Stomach (tissue), 4 donors: ENCODE measurements at regions not wholly inside any gene's neighbourhood (a gene's known extent, or its start where the extent isn't known, plus 50 kb on each side); places are given as distances from the start of the nearest gene placed in this dataset.

ENCODE experiments used
- EP300 ChIP-seq: sonication (generic); formaldehyde crosslinking; IDR thresholded peaks from one replicate; pipeline ENCODE4 v1.6.1; 2017; ENCODE audit warnings: antibody characterized with exemption
- POLR2A ChIP-seq, 4 donors: fragments of 450-650 bp; IDR thresholded peaks; one replicate each; pipeline ENCODE4 v1.6.1; 2016; ENCODE audit warnings: antibody characterized with exemption in 4 of 4, control low read depth in 2 of 4, mild to moderate bottlenecking in 1 of 4, moderate library complexity in 1 of 4
- TF ChIP-seq, protein P1 (sequence below), 7 experiments: fragments of 450-650 bp in 4 of 7; fragments of 200-600 bp in 3 of 7; sonication (generic) in 3 of 7; IDR thresholded peaks; one replicate each; pipeline ENCODE4 v1.5.1; 2016 to 2019; ENCODE audit warnings: antibody characterized with exemption in 7 of 7, control low read depth in 2 of 7, mild to moderate bottlenecking in 1 of 7

DNA sequence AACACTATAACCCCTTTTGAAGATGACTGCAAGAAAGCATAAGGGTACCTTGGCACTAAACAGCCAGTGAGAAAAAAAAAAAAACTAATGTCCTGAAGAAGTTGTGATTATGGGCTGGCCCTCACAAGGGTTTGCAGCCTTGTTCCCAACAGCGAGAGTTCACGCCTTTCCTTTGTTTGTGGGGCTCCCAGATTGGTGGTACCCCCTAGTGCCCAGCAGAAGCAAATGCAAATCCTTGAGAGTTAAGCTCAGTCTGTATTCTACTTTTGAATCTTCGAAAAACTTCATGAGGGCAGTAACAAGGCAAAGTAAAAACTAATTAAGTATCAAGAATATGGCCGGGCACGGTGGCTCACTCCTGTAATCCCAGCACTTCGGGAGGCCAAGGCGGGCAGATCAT is 238.9 kb upstream of the LMO3 start:
- TF ChIP-seq, protein P1, sequence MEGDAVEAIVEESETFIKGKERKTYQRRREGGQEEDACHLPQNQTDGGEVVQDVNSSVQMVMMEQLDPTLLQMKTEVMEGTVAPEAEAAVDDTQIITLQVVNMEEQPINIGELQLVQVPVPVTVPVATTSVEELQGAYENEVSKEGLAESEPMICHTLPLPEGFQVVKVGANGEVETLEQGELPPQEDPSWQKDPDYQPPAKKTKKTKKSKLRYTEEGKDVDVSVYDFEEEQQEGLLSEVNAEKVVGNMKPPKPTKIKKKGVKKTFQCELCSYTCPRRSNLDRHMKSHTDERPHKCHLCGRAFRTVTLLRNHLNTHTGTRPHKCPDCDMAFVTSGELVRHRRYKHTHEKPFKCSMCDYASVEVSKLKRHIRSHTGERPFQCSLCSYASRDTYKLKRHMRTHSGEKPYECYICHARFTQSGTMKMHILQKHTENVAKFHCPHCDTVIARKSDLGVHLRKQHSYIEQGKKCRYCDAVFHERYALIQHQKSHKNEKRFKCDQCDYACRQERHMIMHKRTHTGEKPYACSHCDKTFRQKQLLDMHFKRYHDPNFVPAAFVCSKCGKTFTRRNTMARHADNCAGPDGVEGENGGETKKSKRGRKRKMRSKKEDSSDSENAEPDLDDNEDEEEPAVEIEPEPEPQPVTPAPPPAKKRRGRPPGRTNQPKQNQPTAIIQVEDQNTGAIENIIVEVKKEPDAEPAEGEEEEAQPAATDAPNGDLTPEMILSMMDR (IDR thresholded peaks at IDR 0.05): no peak
- no peak for TF ChIP-seq POLR2A (IDR thresholded peaks at IDR 0.05)
- no peak for TF ChIP-seq EP300
